Naive thymus-derived CD8-positive, alpha-beta T cell (primary cell): ENCODE measurements at regions not wholly inside any gene's neighbourhood (a gene's known extent, or its start where the extent isn't known, plus 50 kb on each side); places are given as distances from the start of the nearest gene placed in this dataset.
A peak's percentile ranks its signal among the peaks of the same experiment; 100 is the strongest.

ENCODE experiments used
- ATAC-seq, 2 donors: fragments of 150-1000 bp; cut with Tn5 transposase in 1 of 2; sonication (Bioruptor Pico), chemical (Tn5 transposase) in 1 of 2; 1 replicate in 1 of 2; 2 replicates in 1 of 2; pipeline ENCODE4 v1.10.0; 2021; ENCODE audit warnings: mild to moderate bottlenecking in 2 of 2, moderate library complexity in 2 of 2
- POLR2A ChIA-PET: fragments of 350-600 bp; sonication (Branson Sonifier 250); formaldehyde crosslinking; loops from one replicate; lab custom pipeline; 2021; ENCODE audit warnings: antibody characterized with exemption; lab: Charles Lee
- DNase-seq, 10 donors: peaks; one replicate each; pipeline versions ENCODE4 v3.0.0 to v3.0.0-alpha.2; 2020 to 2022
- H3K27ac Mint-ChIP-seq, 10 donors: one replicate each; pipeline ENCODE4 v1.8.0; 2020 to 2022; ENCODE audit warnings: mild to moderate bottlenecking in 10 of 10, mixed read lengths in 10 of 10, moderate library complexity in 4 of 10, inconsistent platforms in 1 of 10
- H3K27me3 Mint-ChIP-seq, 5 donors: one replicate each; pipeline ENCODE4 v1.8.0; 2021 to 2022; ENCODE audit warnings: mixed read lengths in 5 of 5
- H3K36me3 Mint-ChIP-seq, 3 donors: one replicate each; pipeline ENCODE4 v1.8.0; 2020 to 2022; ENCODE audit warnings: mixed read lengths in 3 of 3, mild to moderate bottlenecking in 2 of 3, inconsistent platforms in 1 of 3
- H3K4me1 Mint-ChIP-seq, 4 donors: one replicate each; pipeline ENCODE4 v1.8.0; 2021 to 2022; ENCODE audit warnings: mixed read lengths in 4 of 4
- H3K4me3 Mint-ChIP-seq, 10 donors: one replicate each; pipeline ENCODE4 v1.8.0; 2020 to 2022; ENCODE audit warnings: mild to moderate bottlenecking in 10 of 10, mixed read lengths in 10 of 10, moderate library complexity in 6 of 10, inconsistent platforms in 1 of 10
- H3K9me3 Mint-ChIP-seq, 9 donors: one replicate each; pipeline ENCODE4 v1.8.0; 2020 to 2022; ENCODE audit warnings: mixed read lengths in 9 of 9, mild to moderate bottlenecking in 3 of 9, inconsistent platforms in 1 of 9, moderate library complexity in 1 of 9

GRCh38 chr1:168845140-168845539, 116.1 kb upstream of the DPT start:
- Mint-ChIP-seq H3K36me3 (no peaks in the 10 kb centered on the region), H3K4me1 (peaks cover 0 to 3% (median 0%) of the 10 kb centered on the region in 4 donors), H3K27me3 (peaks cover 5 to 29% (median 8%) of the 10 kb centered on the region in 5 donors), H3K27ac (no peak overlapping the region), H3K4me3 (no peak overlapping the region), H3K9me3 (no peaks in the 10 kb centered on the region)
- DNase-seq (no peak), ATAC-seq (no peak)
- POLR2A ChIA-PET, result no interaction called here

DNA sequence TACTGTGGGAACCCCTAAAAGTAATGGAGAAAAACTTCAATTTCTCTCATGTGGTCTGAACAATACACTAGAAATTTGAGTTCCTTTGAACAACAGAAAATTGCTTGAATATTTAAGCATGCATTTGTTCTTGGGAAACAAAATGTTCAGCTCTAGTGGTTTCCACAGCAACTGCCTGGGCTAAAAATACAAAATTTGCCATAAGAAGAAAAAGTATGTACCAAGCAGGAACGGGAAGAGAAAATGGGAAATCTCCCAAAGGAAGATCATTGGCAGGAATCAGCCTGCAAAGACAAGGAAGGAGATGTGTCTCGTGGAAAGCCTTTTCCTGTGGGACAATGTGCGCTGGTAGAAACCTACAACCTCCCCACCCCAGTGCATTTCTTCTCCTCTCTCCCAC, 119.0 kb upstream of the DPT start:
- no peak overlapping the region for H3K4me3 Mint-ChIP-seq
- DNase-seq (no peak), ATAC-seq (no peak)
- H3K27ac Mint-ChIP-seq, result no peak overlapping the region
- H3K27me3 Mint-ChIP-seq, result peaks cover 5 to 27% (median 9%) of the 10 kb centered on the region in 5 donors
- H3K9me3 Mint-ChIP-seq, result peaks cover 0 to 18% (median 4%) of the 10 kb centered on the region in 9 donors
- H3K4me1 Mint-ChIP-seq, result peaks cover 0 to 3% (median 0%) of the 10 kb centered on the region in 4 donors
- peaks cover 0 to 11% (median 5%) of the 10 kb centered on the region in 3 donors for H3K36me3 Mint-ChIP-seq
- POLR2A ChIA-PET, result no interaction called here

- DNase-seq, result no peak
- Mint-ChIP-seq H3K36me3 (peaks cover 0 to 18% (median 7%) of the 10 kb centered on the region in 3 donors), H3K4me3 (no peak overlapping the region), H3K9me3 (peaks cover 0 to 32% (median 10%) of the 10 kb centered on the region in 9 donors), H3K27me3 (no peaks in the 10 kb centered on the region), H3K4me1 (no peaks in the 10 kb centered on the region), H3K27ac (no peak overlapping the region)
- ATAC-seq, result no peak
- POLR2A ChIA-PET, result no interaction called here
These were observed 132.5 kb upstream of the DPT start for GRCh38 chr1:168861421-168862004.

DNA sequence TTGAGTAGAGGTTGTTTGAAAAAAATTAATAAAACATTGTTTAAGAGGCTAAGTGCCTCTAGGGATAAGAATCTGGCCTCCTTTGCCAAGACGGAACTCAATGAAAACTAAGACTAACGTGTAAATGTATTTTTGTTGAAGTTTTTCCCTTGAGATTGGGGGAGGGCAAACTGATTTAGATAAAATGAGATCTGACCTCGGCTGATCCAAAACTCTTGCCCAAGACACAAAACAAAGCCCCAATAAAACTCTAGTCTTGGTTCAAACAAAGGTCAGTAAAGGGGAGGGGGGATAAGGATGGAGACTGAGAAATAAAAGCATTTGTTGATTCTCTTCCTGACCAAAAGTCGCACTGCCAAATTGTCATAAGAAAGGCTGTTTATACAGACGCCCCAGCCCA, 134.8 kb upstream of the DPT start:
- H3K9me3 Mint-ChIP-seq, result peaks cover 0 to 24% (median 6%) of the 10 kb centered on the region in 9 donors
- POLR2A ChIA-PET, result no interaction called here
- H3K4me1 Mint-ChIP-seq, result peaks cover 0 to 8% (median 4%) of the 10 kb centered on the region in 4 donors
- peaks cover 0 to 17% (median 9%) of the 10 kb centered on the region in 3 donors for H3K36me3 Mint-ChIP-seq
- no peaks in the 10 kb centered on the region for H3K27me3 Mint-ChIP-seq
- H3K4me3 Mint-ChIP-seq, result no peak overlapping the region
- H3K27ac Mint-ChIP-seq, result no peak overlapping the region
- ATAC-seq (no peak), DNase-seq (no peak)

- Mint-ChIP-seq H3K36me3 (peaks cover 0 to 13% (median 9%) of the 10 kb centered on the region in 3 donors), H3K27me3 (no peaks in the 10 kb centered on the region), H3K4me3 (no peak overlapping the region), H3K4me1 (peaks cover 0 to 8% (median 4%) of the 10 kb centered on the region in 4 donors), H3K9me3 (peaks cover 0 to 21% (median 6%) of the 10 kb centered on the region in 9 donors), H3K27ac (no peak overlapping the region)
- POLR2A ChIA-PET, result interaction anchor here (0.6 kb wide), 1 partner anchor 16 kb away, joined by 3 read pairs; no protein-coding TSS in a partner anchor
- DNase-seq, result no peak
- no peak for ATAC-seq
These were observed 135.3 kb upstream of the DPT start for GRCh38 chr1:168864266-168864665.

- no peaks in the 10 kb centered on the region for H3K27me3 Mint-ChIP-seq
- H3K27ac Mint-ChIP-seq, result no peak overlapping the region
- DNase-seq, result no peak
- POLR2A ChIA-PET, result no interaction called here
- H3K36me3 Mint-ChIP-seq, result peaks cover 0 to 13% (median 9%) of the 10 kb centered on the region in 3 donors
- no peak overlapping the region for H3K4me3 Mint-ChIP-seq
- peaks cover 0 to 17% (median 6%) of the 10 kb centered on the region in 9 donors for H3K9me3 Mint-ChIP-seq
- peaks cover 0 to 8% (median 4%) of the 10 kb centered on the region in 4 donors for H3K4me1 Mint-ChIP-seq
- no peak for ATAC-seq
These were observed 137.0 kb upstream of the DPT start for GRCh38 chr1:168865850-168866620.

DNA sequence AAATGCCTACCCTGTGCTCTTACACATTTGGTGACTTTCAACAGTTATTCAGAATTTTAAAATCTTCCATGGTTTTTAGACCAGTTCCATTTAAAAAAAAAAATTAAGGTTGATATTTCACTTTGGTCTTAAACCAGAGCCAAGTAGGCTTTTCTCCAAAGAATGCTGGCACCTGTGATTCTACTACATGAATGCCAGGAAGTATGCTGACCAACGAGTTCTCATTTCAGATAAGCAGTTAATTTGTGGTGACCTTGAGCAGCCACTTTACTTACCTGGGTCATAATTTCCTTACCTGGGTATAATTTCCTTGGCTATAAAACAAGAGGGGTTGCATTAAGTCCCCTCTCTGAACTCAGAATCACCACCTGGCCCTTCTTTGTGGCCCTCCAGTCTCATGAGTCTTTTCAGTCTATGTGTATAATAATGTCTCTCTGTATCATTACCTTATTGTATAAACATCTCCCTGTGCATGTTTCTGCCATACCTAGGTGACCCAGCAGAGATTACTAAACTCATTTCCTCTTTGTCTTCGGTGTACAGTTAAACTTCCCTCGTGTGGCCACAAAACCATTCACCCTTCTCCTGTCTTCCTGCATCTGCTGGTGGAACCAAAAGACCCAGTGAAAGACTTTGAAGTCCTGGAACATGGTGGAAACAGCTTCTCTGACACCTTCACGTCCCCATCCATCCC, 139.1 kb upstream of the DPT start:
- Mint-ChIP-seq H3K4me1 (peaks cover 0 to 8% (median 4%) of the 10 kb centered on the region in 4 donors), H3K4me3 (no peak overlapping the region), H3K36me3 (peaks cover 0 to 13% (median 9%) of the 10 kb centered on the region in 3 donors), H3K27me3 (peaks cover 0 to 6% (median 0%) of the 10 kb centered on the region in 5 donors), H3K9me3 (peaks cover 0 to 24% (median 6%) of the 10 kb centered on the region in 9 donors), H3K27ac (peak overlapping the region in 2 of 10 donors; percentile 15 to 18)
- DNase-seq (no peak), ATAC-seq (no peak)
- POLR2A ChIA-PET, result no interaction called here

DNA sequence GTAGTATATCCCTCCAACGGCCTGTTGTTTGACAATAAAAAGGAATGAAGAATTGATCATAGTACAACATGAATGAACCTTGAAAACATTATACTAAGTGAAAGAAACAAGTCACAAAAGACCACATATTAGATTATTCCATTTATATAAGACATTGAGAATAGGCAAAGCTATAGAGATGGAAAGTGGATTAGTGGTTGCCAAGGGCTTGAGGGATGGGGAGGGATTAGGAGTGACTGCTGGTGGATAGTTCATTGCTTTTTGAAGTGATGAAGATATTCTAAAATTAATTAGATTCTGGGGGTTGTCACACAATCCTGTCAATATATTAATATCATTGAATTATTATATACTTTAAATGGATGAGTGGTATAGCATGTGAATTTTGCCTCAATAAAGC, 142.5 kb upstream of the DPT start:
- DNase-seq, result no peak
- Mint-ChIP-seq H3K36me3 (peaks cover 0 to 2% (median under 1%) of the 10 kb centered on the region in 3 donors), H3K4me3 (no peak overlapping the region), H3K9me3 (peaks cover 0 to 12% (median 0%) of the 10 kb centered on the region in 9 donors), H3K27ac (no peak overlapping the region), H3K27me3 (peaks cover 0 to 6% (median 0%) of the 10 kb centered on the region in 5 donors), H3K4me1 (peaks cover 0 to 8% (median 4%) of the 10 kb centered on the region in 4 donors)
- no peak for ATAC-seq
- POLR2A ChIA-PET, result no interaction called here

- H3K4me3 Mint-ChIP-seq, result no peak overlapping the region
- H3K27ac Mint-ChIP-seq, result no peak overlapping the region
- no peak for DNase-seq
- peaks cover 0 to 8% (median 0%) of the 10 kb centered on the region in 9 donors for H3K9me3 Mint-ChIP-seq
- peaks cover 0 to 6% (median 0%) of the 10 kb centered on the region in 5 donors for H3K27me3 Mint-ChIP-seq
- no peaks in the 10 kb centered on the region for H3K4me1 Mint-ChIP-seq
- ATAC-seq, result no peak
- POLR2A ChIA-PET, result no interaction called here
- no peaks in the 10 kb centered on the region for H3K36me3 Mint-ChIP-seq
These were observed 146.8 kb upstream of the DPT start for GRCh38 chr1:168875831-168876230.

DNA sequence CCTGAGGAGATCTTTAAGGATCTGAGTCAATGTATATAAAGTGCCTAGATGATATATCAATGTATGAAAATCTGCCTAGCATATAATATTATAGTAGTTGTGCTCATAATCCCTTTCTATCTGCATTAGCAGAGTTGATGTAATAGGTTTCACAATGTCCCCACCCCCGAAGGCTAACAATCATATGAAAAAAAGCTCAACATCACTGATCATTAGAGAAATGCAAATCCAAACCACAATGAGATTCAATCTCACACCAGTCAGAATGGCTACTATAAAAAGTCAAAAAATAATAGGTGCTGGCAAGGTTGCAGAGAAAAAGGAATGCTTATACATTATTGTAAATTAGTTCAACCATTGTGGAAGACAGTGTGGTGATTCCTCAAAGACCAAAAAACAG, 147.8 kb upstream of the DPT start:
- peaks cover 0 to 11% (median 0%) of the 10 kb centered on the region in 5 donors for H3K27me3 Mint-ChIP-seq
- H3K36me3 Mint-ChIP-seq, result no peaks in the 10 kb centered on the region
- POLR2A ChIA-PET, result no interaction called here
- DNase-seq, result no peak
- H3K27ac Mint-ChIP-seq, result no peak overlapping the region
- peaks cover 0 to 8% (median 0%) of the 10 kb centered on the region in 9 donors for H3K9me3 Mint-ChIP-seq
- no peaks in the 10 kb centered on the region for H3K4me1 Mint-ChIP-seq
- ATAC-seq, result no peak
- H3K4me3 Mint-ChIP-seq, result no peak overlapping the region

GRCh38 chr1:168879896-168880734, 151.1 kb upstream of the DPT start:
- ATAC-seq, result no peak
- Mint-ChIP-seq H3K4me3 (no peak overlapping the region), H3K27me3 (peaks cover 0 to 5% (median 2%) of the 10 kb centered on the region in 5 donors), H3K36me3 (no peaks in the 10 kb centered on the region), H3K9me3 (peaks cover 0 to 9% (median 2%) of the 10 kb centered on the region in 9 donors), H3K27ac (peak overlapping the region in 1 of 10 donors; percentile 65), H3K4me1 (no peaks in the 10 kb centered on the region)
- POLR2A ChIA-PET, result interaction anchor here (0.6 kb wide), 1 partner anchor 15 kb away, joined by 3 read pairs; no protein-coding TSS in a partner anchor
- no peak for DNase-seq

GRCh38 chr1:168881656-168882260, 152.8 kb upstream of the DPT start:
- H3K36me3 Mint-ChIP-seq, result no peaks in the 10 kb centered on the region
- no peak overlapping the region for H3K4me3 Mint-ChIP-seq
- peaks cover 0 to 12% (median 2%) of the 10 kb centered on the region in 9 donors for H3K9me3 Mint-ChIP-seq
- H3K27me3 Mint-ChIP-seq, result peaks cover under 1 to 8% (median 2%) of the 10 kb centered on the region in 5 donors
- no peak for DNase-seq
- no peaks in the 10 kb centered on the region for H3K4me1 Mint-ChIP-seq
- no peak for ATAC-seq
- no peak overlapping the region for H3K27ac Mint-ChIP-seq
- POLR2A ChIA-PET, result no interaction called here
